Activated B cell treated with CpG ODN at 0.5 μM for 24 hours (primary cell): ENCODE measurements at regions not wholly inside any gene's neighbourhood (a gene's known extent, or its start where the extent isn't known, plus 50 kb on each side); places are given as distances from the start of the nearest gene placed in this dataset.
A peak's percentile ranks its signal among the peaks of the same experiment; 100 is the strongest.

Source experiments
- ATAC-seq: fragments of 200-7000 bp; cut with Tn5 transposase; one replicate; pipeline ENCODE4 v1.10.0; 2021; ENCODE audit warnings: low read depth, mild to moderate bottlenecking, moderate library complexity
- CTCF ChIA-PET: fragments of 350-600 bp; sonication (Branson Sonifier 250); formaldehyde crosslinking; loops from one replicate; lab custom pipeline; 2021; ENCODE audit warnings: antibody characterized with exemption; lab: Charles Lee
- POLR2A ChIA-PET: fragments of 350-600 bp; sonication (Branson Sonifier 250); formaldehyde crosslinking; loops from one replicate; lab custom pipeline; 2021; ENCODE audit warnings: antibody characterized with exemption; lab: Charles Lee
- DNase-seq: peaks from one replicate; pipeline ENCODE4 v3.0.0; 2022
- H3K27ac Mint-ChIP-seq: one replicate; pipeline ENCODE4 v1.8.0; 2020; ENCODE audit warnings: mixed read lengths
- H3K27me3 Mint-ChIP-seq: one replicate; pipeline ENCODE4 v1.8.0; 2021; ENCODE audit warnings: mixed read lengths
- H3K36me3 Mint-ChIP-seq: one replicate; pipeline ENCODE4 v1.8.0; 2021; ENCODE audit warnings: low read depth, mixed read lengths
- H3K4me1 Mint-ChIP-seq: one replicate; pipeline ENCODE4 v1.8.0; 2021; ENCODE audit warnings: mixed read lengths
- H3K4me3 Mint-ChIP-seq: one replicate; pipeline ENCODE4 v1.8.0; 2020; ENCODE audit warnings: mild to moderate bottlenecking, mixed read lengths
- H3K9me3 Mint-ChIP-seq: one replicate; pipeline ENCODE4 v1.8.0; 2020; ENCODE audit warnings: mixed read lengths
- CTCF ChIP-seq: fragments of 200-600 bp; IDR thresholded peaks from one replicate; pipeline ENCODE4 v1.8.0; 2022; ENCODE audit warnings: antibody characterized with exemption, mild to moderate bottlenecking
- intact Hi-C: fragments of 100-400 bp; cut with micrococcal nuclease; formaldehyde crosslinking; loops from one replicate; pipeline ENCODE4 v1.15.1; 2024

GRCh38 chr9:82606492-82607382 is 456.2 kb downstream of the RASEF start:
- ChIA-PET CTCF (interaction anchor here (0.7 to 4.9 kb wide), 14 partner anchors 10 to 1295 kb away, joined by 3 to 73 read pairs (median 4); no protein-coding TSS in a partner anchor), POLR2A (no interaction called here)
- Mint-ChIP-seq H3K4me3 (no peak overlapping the region), H3K4me1 (no peaks in the 10 kb centered on the region), H3K27me3 (no peaks in the 10 kb centered on the region), H3K27ac (no peak overlapping the region), H3K36me3 (no peaks in the 10 kb centered on the region), H3K9me3 (no peaks in the 10 kb centered on the region)
- peak; percentile 75 for TF ChIP-seq CTCF
- DNase-seq (no peak), ATAC-seq (peak; percentile 45)
- intact Hi-C loops = loop anchor here (1.0 to 5.0 kb wide), 5 partner anchors 418 to 1294 kb away; no protein-coding TSS in a partner anchor

- no peaks in the 10 kb centered on the region for H3K27me3 Mint-ChIP-seq
- intact Hi-C loops = loop anchor here (5.0 kb wide), 2 partner anchors 1011 to 1296 kb away; no protein-coding TSS in a partner anchor
- no peak for ATAC-seq
- ChIA-PET POLR2A (no interaction called here), CTCF (interaction anchor here (0.8 to 1.6 kb wide), 2 partner anchors 8 to 16 kb away, joined by 4 to 5 read pairs; no protein-coding TSS in a partner anchor)
- no peaks in the 10 kb centered on the region for H3K9me3 Mint-ChIP-seq
- no peak for TF ChIP-seq CTCF
- no peaks in the 10 kb centered on the region for H3K4me1 Mint-ChIP-seq
- no peak overlapping the region for H3K4me3 Mint-ChIP-seq
- no peak overlapping the region for H3K27ac Mint-ChIP-seq
- no peaks in the 10 kb centered on the region for H3K36me3 Mint-ChIP-seq
- DNase-seq = no peak
These were observed 454.5 kb downstream of the RASEF start for GRCh38 chr9:82608487-82608886.

GRCh38 chr9:82612942-82613341 is 450.0 kb downstream of the RASEF start:
- no peaks in the 10 kb centered on the region for H3K9me3 Mint-ChIP-seq
- TF ChIP-seq CTCF = no peak
- DNase-seq (no peak), ATAC-seq (no peak)
- intact Hi-C loops = no loop called here
- ChIA-PET CTCF (interaction anchor here (0.7 kb wide), 1 partner anchor 997 kb away, joined by 4 read pairs; no protein-coding TSS in a partner anchor), POLR2A (no interaction called here)
- H3K4me3 Mint-ChIP-seq = no peak overlapping the region
- H3K36me3 Mint-ChIP-seq = no peaks in the 10 kb centered on the region
- no peaks in the 10 kb centered on the region for H3K4me1 Mint-ChIP-seq
- peaks cover 2% of the 10 kb centered on the region for H3K27me3 Mint-ChIP-seq
- H3K27ac Mint-ChIP-seq = no peak overlapping the region

GRCh38 chr9:82613498-82613897 is 449.4 kb downstream of the RASEF start:
- no peak for TF ChIP-seq CTCF
- H3K4me1 Mint-ChIP-seq = no peaks in the 10 kb centered on the region
- H3K4me3 Mint-ChIP-seq = no peak overlapping the region
- no peak for DNase-seq
- ATAC-seq = no peak
- CTCF ChIA-PET = interaction anchor here (0.7 kb wide), 1 partner anchor 997 kb away, joined by 4 read pairs; no protein-coding TSS in a partner anchor
- H3K27ac Mint-ChIP-seq = no peak overlapping the region
- no peaks in the 10 kb centered on the region for H3K36me3 Mint-ChIP-seq
- POLR2A ChIA-PET = no interaction called here
- H3K9me3 Mint-ChIP-seq = no peaks in the 10 kb centered on the region
- intact Hi-C loops = no loop called here
- peaks cover 2% of the 10 kb centered on the region for H3K27me3 Mint-ChIP-seq

GRCh38 chr9:82616545-82616944 is 446.4 kb downstream of the RASEF start:
- Mint-ChIP-seq H3K9me3 (no peaks in the 10 kb centered on the region), H3K27ac (no peak overlapping the region), H3K4me1 (no peaks in the 10 kb centered on the region), H3K27me3 (peaks cover 2% of the 10 kb centered on the region), H3K36me3 (no peaks in the 10 kb centered on the region), H3K4me3 (no peak overlapping the region)
- POLR2A ChIA-PET = no interaction called here
- ATAC-seq (no peak), DNase-seq (no peak)
- intact Hi-C loops = no loop called here
- no peak for TF ChIP-seq CTCF
- CTCF ChIA-PET = interaction anchor here (3.8 kb wide), 1 partner anchor 10 kb away, joined by 10 read pairs; no protein-coding TSS in a partner anchor
